ENCODE measurements at regions not wholly inside any gene's neighbourhood (a gene's known extent, or its start where the extent isn't known, plus 50 kb on each side); places are given as distances from the start of the nearest gene placed in this dataset.

DNA sequence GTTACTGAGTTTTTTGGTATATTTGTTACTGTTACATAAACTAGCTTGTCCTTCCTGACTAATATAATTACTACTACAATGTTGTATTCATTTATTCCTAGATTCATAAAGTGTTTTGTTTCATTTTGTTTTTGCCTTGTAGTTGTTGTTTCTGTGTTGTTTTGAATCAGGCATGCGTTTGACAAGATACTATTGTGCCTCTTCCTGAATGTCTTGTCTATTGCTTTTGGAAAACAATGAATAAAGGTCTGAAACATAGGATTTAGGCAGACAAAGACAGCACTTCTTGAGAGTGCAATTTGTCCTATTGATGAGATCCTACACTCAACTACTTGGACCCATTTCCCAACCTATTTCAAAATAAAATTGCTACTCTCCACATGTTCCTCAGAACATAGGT is 630.4 kb upstream of the BOD1L1 start:
- CTCF ChIA-PET: interaction anchor here (2.2 kb wide), 1 partner anchor 601 kb away, joined by 6 read pairs; no protein-coding TSS in a partner anchor
- H3K4me1 ChIP-seq (ENCODE audit: control insufficient read depth in 1 of 2, insufficient read depth in 2 of 2, low read depth in 1 of 2, low read length in 1 of 2): no peaks in the 10 kb centered on the region
- H4K20me1 ChIP-seq (ENCODE audit: insufficient read depth): no peaks in the 10 kb centered on the region
- no peaks in the 10 kb centered on the region for H3K79me2 ChIP-seq (ENCODE audit: insufficient read depth)
- no peaks in the 10 kb centered on the region for H3F3A ChIP-seq (replicated peaks; ENCODE audit: insufficient read depth)
- no peak overlapping the region for H3K27ac ChIP-seq (ENCODE audit: low read depth in 2 of 2, low read length in 1 of 2)
- no peak overlapping the region for H3K4me3 ChIP-seq (ENCODE audit: low read depth in 2 of 2, low read length in 1 of 2)
- H3K9ac ChIP-seq: no peak overlapping the region
- H2AFZ ChIP-seq (ENCODE audit: low read depth): no peak overlapping the region
- H3K27me3 ChIP-seq (ENCODE audit: insufficient read depth): no peaks in the 10 kb centered on the region
- no peak overlapping the region for H3K4me2 ChIP-seq
- no peaks in the 10 kb centered on the region for H3K9me2 ChIP-seq
- WGBS (ENCODE audit: low lambda C conversion rate): 33% methylated on average over 1 of the region's 1 CpG
- no peak for DNase-seq
- no peaks in the 10 kb centered on the region for H3K36me3 ChIP-seq (replicated peaks in 1 of 2; ENCODE audit: control insufficient read depth in 1 of 2, insufficient read depth in 2 of 2, low read length in 1 of 2)
- TF ChIP-seq TEAD4 (IDR thresholded peaks at IDR 0.05; ENCODE audit: borderline replicate concordance, insufficient read depth) (no peak), MXI1 (IDR thresholded peaks at IDR 0.05; ENCODE audit: low read depth, low read length) (no peak), FOXJ3 (CRISPR knock-in tag; IDR thresholded peaks at IDR 0.05) (no peak), SMC3 (IDR thresholded peaks at IDR 0.05; ENCODE audit: low read depth, low read length) (no peak), NFIC (IDR thresholded peaks at IDR 0.05; ENCODE audit: borderline replicate concordance) (no peak), POLR2AphosphoS5 (IDR thresholded peaks at IDR 0.05; ENCODE audit: low read depth, low read length) (no peak), FOXM1 (IDR thresholded peaks at IDR 0.05; ENCODE audit: low read depth) (no peak), TAF1 (IDR thresholded peaks at IDR 0.05; ENCODE audit: borderline replicate concordance, low read depth, low read length) (no peak), CHD2 (IDR thresholded peaks at IDR 0.05; ENCODE audit: low read length, partially characterized antibody) (no peak), MEF2A (IDR thresholded peaks at IDR 0.05; ENCODE audit: borderline replicate concordance, low read depth) (no peak), RAD21 (IDR thresholded peaks at IDR 0.05; ENCODE audit: low read length) (no peak)
- TF ChIP-seq, protein P1, sequence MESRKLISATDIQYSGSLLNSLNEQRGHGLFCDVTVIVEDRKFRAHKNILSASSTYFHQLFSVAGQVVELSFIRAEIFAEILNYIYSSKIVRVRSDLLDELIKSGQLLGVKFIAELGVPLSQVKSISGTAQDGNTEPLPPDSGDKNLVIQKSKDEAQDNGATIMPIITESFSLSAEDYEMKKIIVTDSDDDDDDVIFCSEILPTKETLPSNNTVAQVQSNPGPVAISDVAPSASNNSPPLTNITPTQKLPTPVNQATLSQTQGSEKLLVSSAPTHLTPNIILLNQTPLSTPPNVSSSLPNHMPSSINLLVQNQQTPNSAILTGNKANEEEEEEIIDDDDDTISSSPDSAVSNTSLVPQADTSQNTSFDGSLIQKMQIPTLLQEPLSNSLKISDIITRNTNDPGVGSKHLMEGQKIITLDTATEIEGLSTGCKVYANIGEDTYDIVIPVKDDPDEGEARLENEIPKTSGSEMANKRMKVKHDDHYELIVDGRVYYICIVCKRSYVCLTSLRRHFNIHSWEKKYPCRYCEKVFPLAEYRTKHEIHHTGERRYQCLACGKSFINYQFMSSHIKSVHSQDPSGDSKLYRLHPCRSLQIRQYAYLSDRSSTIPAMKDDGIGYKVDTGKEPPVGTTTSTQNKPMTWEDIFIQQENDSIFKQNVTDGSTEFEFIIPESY (IDR thresholded peaks at IDR 0.05; ENCODE audit: borderline replicate concordance, low read depth): no peak
- TF ChIP-seq, protein P2, sequence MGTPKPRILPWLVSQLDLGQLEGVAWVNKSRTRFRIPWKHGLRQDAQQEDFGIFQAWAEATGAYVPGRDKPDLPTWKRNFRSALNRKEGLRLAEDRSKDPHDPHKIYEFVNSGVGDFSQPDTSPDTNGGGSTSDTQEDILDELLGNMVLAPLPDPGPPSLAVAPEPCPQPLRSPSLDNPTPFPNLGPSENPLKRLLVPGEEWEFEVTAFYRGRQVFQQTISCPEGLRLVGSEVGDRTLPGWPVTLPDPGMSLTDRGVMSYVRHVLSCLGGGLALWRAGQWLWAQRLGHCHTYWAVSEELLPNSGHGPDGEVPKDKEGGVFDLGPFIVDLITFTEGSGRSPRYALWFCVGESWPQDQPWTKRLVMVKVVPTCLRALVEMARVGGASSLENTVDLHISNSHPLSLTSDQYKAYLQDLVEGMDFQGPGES (IDR thresholded peaks at IDR 0.05; ENCODE audit: low read depth, low read length): no peak
- POLR2A ChIA-PET: no interaction called here
- H3K9me3 ChIP-seq: no peaks in the 10 kb centered on the region

DNA sequence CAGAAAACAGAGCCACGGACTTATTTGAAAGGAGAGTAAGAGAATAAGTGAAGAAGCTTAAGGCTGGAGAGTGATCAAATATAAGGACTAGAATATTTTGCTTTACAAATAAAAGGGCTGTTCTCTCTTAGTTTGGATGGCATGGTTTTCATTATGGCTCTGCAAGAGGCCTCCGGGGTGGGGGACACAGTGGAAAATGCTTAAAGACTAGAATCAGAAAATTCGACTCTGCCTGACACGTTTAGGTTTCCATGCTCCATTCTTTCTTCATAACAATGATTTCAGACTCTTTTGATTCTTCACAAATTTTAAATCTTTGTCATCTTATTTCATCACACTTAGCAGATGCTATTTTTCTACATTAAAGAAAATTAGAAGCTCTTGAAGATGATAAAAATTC is 632.4 kb upstream of the BOD1L1 start:
- H3K36me3 ChIP-seq (replicated peaks in 1 of 2; ENCODE audit: control insufficient read depth in 1 of 2, insufficient read depth in 2 of 2, low read length in 1 of 2): no peaks in the 10 kb centered on the region
- H3K9me3 ChIP-seq: no peaks in the 10 kb centered on the region
- no peak overlapping the region for H3K9ac ChIP-seq
- H3K4me3 ChIP-seq (ENCODE audit: low read depth in 2 of 2, low read length in 1 of 2): no peak overlapping the region
- no peaks in the 10 kb centered on the region for H3K9me2 ChIP-seq
- POLR2A ChIA-PET: no interaction called here
- no peaks in the 10 kb centered on the region for H3F3A ChIP-seq (replicated peaks; ENCODE audit: insufficient read depth)
- CTCF ChIA-PET: interaction anchor here (0.7 kb wide), 2 partner anchors 17 to 27 kb away, joined by 3 read pairs; no protein-coding TSS in a partner anchor
- DNase-seq: no peak
- H3K79me2 ChIP-seq (ENCODE audit: insufficient read depth): no peaks in the 10 kb centered on the region
- no peaks in the 10 kb centered on the region for H3K27me3 ChIP-seq (ENCODE audit: insufficient read depth)
- H4K20me1 ChIP-seq (ENCODE audit: insufficient read depth): no peaks in the 10 kb centered on the region
- WGBS (ENCODE audit: low lambda C conversion rate): 36% methylated on average over 4 of the region's 4 CpGs
- H3K27ac ChIP-seq (ENCODE audit: low read depth in 2 of 2, low read length in 1 of 2): no peak overlapping the region
- H3K4me1 ChIP-seq (ENCODE audit: control insufficient read depth in 1 of 2, insufficient read depth in 2 of 2, low read depth in 1 of 2, low read length in 1 of 2): no peaks in the 10 kb centered on the region
- no peak overlapping the region for H2AFZ ChIP-seq (ENCODE audit: low read depth)
- H3K4me2 ChIP-seq: no peak overlapping the region
- TF ChIP-seq NRF1 (IDR thresholded peaks at IDR 0.05; ENCODE audit: low read depth, low read length): no peak
- TF ChIP-seq, protein P3, sequence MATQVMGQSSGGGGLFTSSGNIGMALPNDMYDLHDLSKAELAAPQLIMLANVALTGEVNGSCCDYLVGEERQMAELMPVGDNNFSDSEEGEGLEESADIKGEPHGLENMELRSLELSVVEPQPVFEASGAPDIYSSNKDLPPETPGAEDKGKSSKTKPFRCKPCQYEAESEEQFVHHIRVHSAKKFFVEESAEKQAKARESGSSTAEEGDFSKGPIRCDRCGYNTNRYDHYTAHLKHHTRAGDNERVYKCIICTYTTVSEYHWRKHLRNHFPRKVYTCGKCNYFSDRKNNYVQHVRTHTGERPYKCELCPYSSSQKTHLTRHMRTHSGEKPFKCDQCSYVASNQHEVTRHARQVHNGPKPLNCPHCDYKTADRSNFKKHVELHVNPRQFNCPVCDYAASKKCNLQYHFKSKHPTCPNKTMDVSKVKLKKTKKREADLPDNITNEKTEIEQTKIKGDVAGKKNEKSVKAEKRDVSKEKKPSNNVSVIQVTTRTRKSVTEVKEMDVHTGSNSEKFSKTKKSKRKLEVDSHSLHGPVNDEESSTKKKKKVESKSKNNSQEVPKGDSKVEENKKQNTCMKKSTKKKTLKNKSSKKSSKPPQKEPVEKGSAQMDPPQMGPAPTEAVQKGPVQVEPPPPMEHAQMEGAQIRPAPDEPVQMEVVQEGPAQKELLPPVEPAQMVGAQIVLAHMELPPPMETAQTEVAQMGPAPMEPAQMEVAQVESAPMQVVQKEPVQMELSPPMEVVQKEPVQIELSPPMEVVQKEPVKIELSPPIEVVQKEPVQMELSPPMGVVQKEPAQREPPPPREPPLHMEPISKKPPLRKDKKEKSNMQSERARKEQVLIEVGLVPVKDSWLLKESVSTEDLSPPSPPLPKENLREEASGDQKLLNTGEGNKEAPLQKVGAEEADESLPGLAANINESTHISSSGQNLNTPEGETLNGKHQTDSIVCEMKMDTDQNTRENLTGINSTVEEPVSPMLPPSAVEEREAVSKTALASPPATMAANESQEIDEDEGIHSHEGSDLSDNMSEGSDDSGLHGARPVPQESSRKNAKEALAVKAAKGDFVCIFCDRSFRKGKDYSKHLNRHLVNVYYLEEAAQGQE (IDR thresholded peaks at IDR 0.05; ENCODE audit: low read depth, low read length): no peak
- TF ChIP-seq FOSL2 (IDR thresholded peaks at IDR 0.05; ENCODE audit: borderline replicate concordance, low read depth): no peak
- no peak for TF ChIP-seq ELF1 (IDR thresholded peaks at IDR 0.05)
- TF ChIP-seq MXI1 (IDR thresholded peaks at IDR 0.05; ENCODE audit: low read depth, low read length): no peak
- no peak for TF ChIP-seq RCOR1 (IDR thresholded peaks at IDR 0.05; ENCODE audit: low read length)
- TF ChIP-seq EP300 (IDR thresholded peaks at IDR 0.05; ENCODE audit: borderline replicate concordance in 1 of 2, low read depth in 1 of 2, low read length in 1 of 2): no peak
- TF ChIP-seq, protein P4, sequence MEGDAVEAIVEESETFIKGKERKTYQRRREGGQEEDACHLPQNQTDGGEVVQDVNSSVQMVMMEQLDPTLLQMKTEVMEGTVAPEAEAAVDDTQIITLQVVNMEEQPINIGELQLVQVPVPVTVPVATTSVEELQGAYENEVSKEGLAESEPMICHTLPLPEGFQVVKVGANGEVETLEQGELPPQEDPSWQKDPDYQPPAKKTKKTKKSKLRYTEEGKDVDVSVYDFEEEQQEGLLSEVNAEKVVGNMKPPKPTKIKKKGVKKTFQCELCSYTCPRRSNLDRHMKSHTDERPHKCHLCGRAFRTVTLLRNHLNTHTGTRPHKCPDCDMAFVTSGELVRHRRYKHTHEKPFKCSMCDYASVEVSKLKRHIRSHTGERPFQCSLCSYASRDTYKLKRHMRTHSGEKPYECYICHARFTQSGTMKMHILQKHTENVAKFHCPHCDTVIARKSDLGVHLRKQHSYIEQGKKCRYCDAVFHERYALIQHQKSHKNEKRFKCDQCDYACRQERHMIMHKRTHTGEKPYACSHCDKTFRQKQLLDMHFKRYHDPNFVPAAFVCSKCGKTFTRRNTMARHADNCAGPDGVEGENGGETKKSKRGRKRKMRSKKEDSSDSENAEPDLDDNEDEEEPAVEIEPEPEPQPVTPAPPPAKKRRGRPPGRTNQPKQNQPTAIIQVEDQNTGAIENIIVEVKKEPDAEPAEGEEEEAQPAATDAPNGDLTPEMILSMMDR (IDR thresholded peaks at IDR 0.05): no peak
- no peak for TF ChIP-seq RXRA (IDR thresholded peaks at IDR 0.05; ENCODE audit: borderline replicate concordance, low read depth)
- TF ChIP-seq CHD2 (IDR thresholded peaks at IDR 0.05; ENCODE audit: low read length, partially characterized antibody): no peak

Measured in SK-N-SH (cell line).